Upper lobe of left lung (tissue), 4 donors: ENCODE measurements at regions not wholly inside any gene's neighbourhood (a gene's known extent, or its start where the extent isn't known, plus 50 kb on each side); places are given as distances from the start of the nearest gene placed in this dataset.

ENCODE experiments used
- EP300 ChIP-seq, 4 donors: sonication (generic); formaldehyde crosslinking; IDR thresholded peaks; one replicate each; pipeline ENCODE4 v1.5.1; 2017; ENCODE audit warnings: antibody characterized with exemption in 4 of 4, control low read depth in 2 of 4
- POLR2AphosphoS5 ChIP-seq, 2 donors: sonication (generic); formaldehyde crosslinking; IDR thresholded peaks; one replicate each; pipeline ENCODE4 v1.5.1; 2017; ENCODE audit warnings: antibody characterized with exemption in 2 of 2
- TF ChIP-seq, protein P1 (sequence below), 6 experiments: fragments of 450-650 bp in 4 of 6; fragments of 200-600 bp in 2 of 6; sonication (generic) in 2 of 6; IDR thresholded peaks; one replicate each; pipeline ENCODE4 v1.5.1; 2016 to 2019; ENCODE audit warnings: antibody characterized with exemption in 6 of 6

GRCh38 chr20:11753155-11753554, 164.5 kb upstream of the BTBD3 start:
- TF ChIP-seq, protein P1, sequence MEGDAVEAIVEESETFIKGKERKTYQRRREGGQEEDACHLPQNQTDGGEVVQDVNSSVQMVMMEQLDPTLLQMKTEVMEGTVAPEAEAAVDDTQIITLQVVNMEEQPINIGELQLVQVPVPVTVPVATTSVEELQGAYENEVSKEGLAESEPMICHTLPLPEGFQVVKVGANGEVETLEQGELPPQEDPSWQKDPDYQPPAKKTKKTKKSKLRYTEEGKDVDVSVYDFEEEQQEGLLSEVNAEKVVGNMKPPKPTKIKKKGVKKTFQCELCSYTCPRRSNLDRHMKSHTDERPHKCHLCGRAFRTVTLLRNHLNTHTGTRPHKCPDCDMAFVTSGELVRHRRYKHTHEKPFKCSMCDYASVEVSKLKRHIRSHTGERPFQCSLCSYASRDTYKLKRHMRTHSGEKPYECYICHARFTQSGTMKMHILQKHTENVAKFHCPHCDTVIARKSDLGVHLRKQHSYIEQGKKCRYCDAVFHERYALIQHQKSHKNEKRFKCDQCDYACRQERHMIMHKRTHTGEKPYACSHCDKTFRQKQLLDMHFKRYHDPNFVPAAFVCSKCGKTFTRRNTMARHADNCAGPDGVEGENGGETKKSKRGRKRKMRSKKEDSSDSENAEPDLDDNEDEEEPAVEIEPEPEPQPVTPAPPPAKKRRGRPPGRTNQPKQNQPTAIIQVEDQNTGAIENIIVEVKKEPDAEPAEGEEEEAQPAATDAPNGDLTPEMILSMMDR (IDR thresholded peaks at IDR 0.05) = no peak
- TF ChIP-seq EP300 (IDR thresholded peaks at IDR 0.05) = no peak
- TF ChIP-seq POLR2AphosphoS5 (IDR thresholded peaks at IDR 0.05) = no peak
